GM20000 (cell line): ENCODE measurements at regions not wholly inside any gene's neighbourhood (a gene's known extent, or its start where the extent isn't known, plus 50 kb on each side); places are given as distances from the start of the nearest gene placed in this dataset.

ENCODE experiments used
- DNase-seq: peaks from one replicate; pipeline ENCODE4 v3.0.0; 2012; ENCODE audit warnings: low spot score
- CTCF ChIP-seq: IDR thresholded peaks from 2 replicates; pipeline ENCODE4 v1.5.1; 2012; ENCODE audit warnings: mild to moderate bottlenecking, control low read depth; ENCODE audit errors: extremely low read depth, missing control alignments

GRCh38 chr16:64017796-64018195, 1104.1 kb downstream of the CDH11 start:
- no peak for DNase-seq
- no peak for TF ChIP-seq CTCF

- TF ChIP-seq CTCF = no peak
- no peak for DNase-seq
Observed at GRCh38 chr16:64013856-64014255, 1108.0 kb downstream of the CDH11 start.

DNA sequence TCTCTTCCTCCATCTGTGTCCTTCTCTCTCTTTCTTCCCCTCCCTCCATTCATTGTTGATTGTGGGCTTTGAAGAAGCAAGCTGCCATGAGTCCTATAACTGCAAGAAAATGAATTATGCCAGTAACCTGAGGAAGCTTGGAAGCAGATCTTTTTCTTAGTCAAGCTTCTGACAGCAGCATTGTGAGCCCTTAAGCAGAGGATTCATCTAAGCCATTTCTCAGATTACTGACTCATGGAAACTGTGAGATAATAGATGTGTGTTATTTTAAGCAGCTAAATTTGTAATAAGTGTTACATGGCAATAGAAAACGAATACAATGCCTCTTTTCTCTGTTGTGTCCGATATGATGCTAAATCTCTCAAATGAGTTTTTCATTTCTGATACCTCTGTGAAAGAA, 1109.7 kb downstream of the CDH11 start:
- TF ChIP-seq CTCF = no peak
- DNase-seq = no peak

DNA sequence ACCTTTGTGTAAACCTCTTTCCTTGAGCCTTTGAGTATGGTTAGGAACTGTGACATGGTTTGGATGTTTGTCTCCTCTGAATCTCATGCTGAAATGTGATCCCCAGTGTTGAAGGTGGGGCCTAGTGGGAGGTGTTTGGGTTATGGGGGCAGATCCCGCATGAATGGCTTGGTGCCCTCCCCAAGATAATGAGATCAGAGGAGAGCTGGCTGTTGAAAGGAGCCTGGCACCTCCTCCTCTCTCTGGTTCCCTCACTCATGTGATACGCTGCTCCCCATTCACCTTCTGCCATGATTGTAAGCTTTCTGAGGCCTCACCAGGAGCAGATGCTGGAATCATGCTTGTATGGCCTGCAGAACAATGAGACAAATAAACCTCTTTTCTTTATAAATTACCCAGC, 1110.2 kb downstream of the CDH11 start:
- DNase-seq = no peak
- TF ChIP-seq CTCF = no peak

GRCh38 chr16:64008131-64008530, 1113.7 kb downstream of the CDH11 start:
- no peak for TF ChIP-seq CTCF
- no peak for DNase-seq

- DNase-seq = no peak
Observed at GRCh38 chr16:64004116-64004515, 1117.7 kb downstream of the CDH11 start.

GRCh38 chr16:63995025-63995424, 1126.8 kb downstream of the CDH11 start:
- no peak for DNase-seq
- no peak for TF ChIP-seq CTCF

More at GRCh38 chr16:64004116-64004515, 1117.7 kb downstream of the CDH11 start:
- TF ChIP-seq CTCF = no peak
